H9 (cell line): ENCODE measurements at regions not wholly inside any gene's neighbourhood (a gene's known extent, or its start where the extent isn't known, plus 50 kb on each side); places are given as distances from the start of the nearest gene placed in this dataset.

Experiments
- DNase-seq: peaks from one replicate; pipeline ENCODE4 v3.0.0-alpha.2; 2017
- H2AFZ ChIP-seq: one replicate; pipeline ENCODE4 v1.6.1; 2013; ENCODE audit warnings: mild to moderate bottlenecking, low read length, control low read depth, moderate library complexity
- H2AK5ac ChIP-seq: 2 replicates; pipeline ENCODE4 v1.6.1; 2013; ENCODE audit warnings: low read length, control low read depth, mixed read lengths; ENCODE audit not compliant: insufficient read length
- H2BK120ac ChIP-seq: one replicate; pipeline ENCODE4 v1.6.1; 2013; ENCODE audit warnings: low read depth, mild to moderate bottlenecking, low read length, control low read depth, inconsistent platforms; ENCODE audit not compliant: poor library complexity, severe bottlenecking
- H2BK12ac ChIP-seq: 2 replicates; pipeline ENCODE4 v1.6.1; 2013; ENCODE audit warnings: low read length, control low read depth, mixed read lengths, low read depth; ENCODE audit not compliant: insufficient read length
- H2BK15ac ChIP-seq: 2 replicates; pipeline ENCODE4 v1.6.1; 2013; ENCODE audit warnings: low read depth, low read length, control low read depth
- H2BK20ac ChIP-seq: one replicate; pipeline ENCODE4 v1.6.1; 2013; ENCODE audit warnings: low read depth, mild to moderate bottlenecking, low read length, control low read depth, inconsistent platforms; ENCODE audit not compliant: poor library complexity, severe bottlenecking
- H2BK5ac ChIP-seq: 2 replicates; pipeline ENCODE4 v1.6.1; 2013; ENCODE audit warnings: low read length, control low read depth, mixed read lengths; ENCODE audit not compliant: insufficient read length
- H3K14ac ChIP-seq: 2 replicates; pipeline ENCODE4 v1.6.1; 2013; ENCODE audit warnings: low read length, control low read depth; ENCODE audit not compliant: insufficient read depth
- H3K18ac ChIP-seq: 2 replicates; pipeline ENCODE4 v1.6.1; 2013; ENCODE audit warnings: low read depth, mild to moderate bottlenecking, mixed read lengths, low read length, control low read depth; ENCODE audit not compliant: insufficient read length
- H3K23ac ChIP-seq: 2 replicates; pipeline ENCODE4 v1.6.1; 2013; ENCODE audit warnings: low read length, control low read depth, mixed read lengths, low read depth; ENCODE audit not compliant: insufficient read length
- H3K23me2 ChIP-seq: 2 replicates; pipeline ENCODE4 v1.6.1; 2013; ENCODE audit warnings: low read depth, mild to moderate bottlenecking, mixed read lengths, low read length, control low read depth; ENCODE audit not compliant: insufficient read length, poor library complexity, severe bottlenecking
- H3K27ac ChIP-seq: 2 replicates; pipeline ENCODE4 v1.5.1; 2013; ENCODE audit warnings: low read length, control low read depth, mixed read lengths, low read depth; ENCODE audit not compliant: insufficient read length
- H3K27me3 ChIP-seq: 2 replicates; pipeline ENCODE4 v1.6.1; 2013; ENCODE audit warnings: low read length, control low read depth, inconsistent platforms; ENCODE audit not compliant: insufficient read depth
- H3K4ac ChIP-seq: 2 replicates; pipeline ENCODE4 v1.6.1; 2013; ENCODE audit warnings: low read depth, mild to moderate bottlenecking, control low read depth, inconsistent platforms, low read length, moderate library complexity
- H3K4me1 ChIP-seq: 2 replicates; pipeline ENCODE4 v1.6.1; 2013; ENCODE audit warnings: low read length, control low read depth, inconsistent platforms; ENCODE audit not compliant: insufficient read depth
- H3K4me2 ChIP-seq: 2 replicates; pipeline ENCODE4 v1.6.1; 2013; ENCODE audit warnings: low read length, control low read depth, mixed read lengths; ENCODE audit not compliant: insufficient read length, insufficient read depth
- H3K56ac ChIP-seq: 2 replicates; pipeline ENCODE4 v1.6.1; 2013; ENCODE audit warnings: low read depth, mild to moderate bottlenecking, mixed read lengths, low read length, control low read depth; ENCODE audit not compliant: insufficient read length
- H3K79me1 ChIP-seq: 2 replicates; pipeline ENCODE4 v1.6.1; 2013; ENCODE audit warnings: low read depth, mild to moderate bottlenecking, moderate library complexity, low read length, control low read depth, inconsistent platforms; ENCODE audit not compliant: insufficient read depth, poor library complexity, severe bottlenecking
- H3K79me2 ChIP-seq: 2 replicates; pipeline ENCODE4 v1.6.1; 2013; ENCODE audit warnings: low read length, control low read depth, inconsistent platforms; ENCODE audit not compliant: insufficient read depth
- H3K9ac ChIP-seq: 2 replicates; pipeline ENCODE4 v1.6.1; 2013; ENCODE audit warnings: low read length, control low read depth, mixed read lengths; ENCODE audit not compliant: insufficient read length; ENCODE audit errors: extremely low read depth
- H3K9me3 ChIP-seq: one replicate; pipeline ENCODE4 v1.6.1; 2013; ENCODE audit warnings: low read depth, low read length, inconsistent platforms; ENCODE audit not compliant: control insufficient read depth
- H3T11ph ChIP-seq: one replicate; pipeline ENCODE4 v1.6.1; 2013; ENCODE audit warnings: mild to moderate bottlenecking, low read length, control low read depth, inconsistent platforms
- H4K20me1 ChIP-seq: one replicate; pipeline ENCODE4 v1.6.1; 2013; ENCODE audit not compliant: control insufficient read depth, insufficient read length, insufficient read depth
- H4K5ac ChIP-seq: 2 replicates; pipeline ENCODE4 v1.6.1; 2013; ENCODE audit warnings: low read depth, mild to moderate bottlenecking, mixed read lengths, low read length, control low read depth; ENCODE audit not compliant: insufficient read length
- H4K8ac ChIP-seq: replicated peaks from 2 replicates; pipeline ENCODE4 v1.6.1; 2013; ENCODE audit warnings: low read length, control low read depth, mixed read lengths, low read depth; ENCODE audit not compliant: insufficient read length
- H4K91ac ChIP-seq: 2 replicates; pipeline ENCODE4 v1.6.1; 2013; ENCODE audit warnings: low read depth, mild to moderate bottlenecking, moderate library complexity, mixed read lengths, low read length, control low read depth; ENCODE audit not compliant: insufficient read length
- H3K27ac Mint-ChIP-seq, 3 experiments: 2 replicates in 2 of 3; 3 replicates in 1 of 3; pipeline ENCODE4 v1.8.0; 2020 to 2021; ENCODE audit warnings: mixed read lengths in 3 of 3, mild to moderate bottlenecking in 1 of 3, moderate library complexity in 1 of 3
- H3K27me3 Mint-ChIP-seq: 2 replicates; pipeline ENCODE4 v1.8.0; 2021; ENCODE audit warnings: low read depth, mild to moderate bottlenecking, moderate library complexity, mixed read lengths
- H3K36me3 Mint-ChIP-seq, 3 experiments: 2 replicates in 2 of 3; 3 replicates in 1 of 3; pipeline ENCODE4 v1.8.0; 2020 to 2021; ENCODE audit warnings: low read depth in 3 of 3, mixed read lengths in 3 of 3; ENCODE audit not compliant: insufficient read depth in 1 of 3
- H3K4me1 Mint-ChIP-seq, 2 experiments: 2 replicates each; pipeline ENCODE4 v1.8.0; 2020; ENCODE audit warnings: mixed read lengths in 2 of 2
- H3K4me3 Mint-ChIP-seq, 2 experiments: 2 replicates in 1 of 2; 3 replicates in 1 of 2; pipeline ENCODE4 v1.8.0; 2020 to 2021; ENCODE audit warnings: mild to moderate bottlenecking in 2 of 2, mixed read lengths in 2 of 2, moderate library complexity in 1 of 2
- H3K9me3 Mint-ChIP-seq, 2 experiments: 2 replicates in 1 of 2; 3 replicates in 1 of 2; pipeline ENCODE4 v1.8.0; 2020; ENCODE audit warnings: mild to moderate bottlenecking in 2 of 2, mixed read lengths in 2 of 2, moderate library complexity in 1 of 2
- CTCF ChIP-seq: fragments of 200-600 bp; sonication (generic); conservative IDR thresholded peaks from 3 replicates; pipeline ENCODE4 v1.8.0; 2021; ENCODE audit warnings: antibody characterized with exemption, mild to moderate bottlenecking
- WGBS: extraction: QIAGEN DNeasy Blood & Tissue Kit; methylation state at CpG from one replicate; pipeline ENCODE4 v1.1.7; 2013; ENCODE audit warnings: missing lambda C conversion rate, low lambda C conversion rate, mixed read lengths; ENCODE audit not compliant: insufficient read length; ENCODE audit errors: extremely low coverage; 5-methylcytosine and 5-hydroxymethylcytosine counted together

GRCh38 chr12:7583471-7583870 lies 79.9 kb upstream of the CD163 start:
- H3K79me1 ChIP-seq: no peaks in the 10 kb centered on the region
- no peak overlapping the region for H2BK12ac ChIP-seq
- no peak overlapping the region for H3K27ac ChIP-seq
- H2BK20ac ChIP-seq: no peak overlapping the region
- no peak overlapping the region for H2BK15ac ChIP-seq
- H3K9ac ChIP-seq: no peak overlapping the region
- H3K23me2 ChIP-seq: no peaks in the 10 kb centered on the region
- no peaks in the 10 kb centered on the region for H3K79me2 ChIP-seq
- Mint-ChIP-seq H3K4me1 (no peaks in the 10 kb centered on the region), H3K27me3 (no peaks in the 10 kb centered on the region), H3K27ac (no peak overlapping the region), H3K36me3 (peaks cover 0 to 2% (median 0%) of the 10 kb centered on the region in 3 experiments; a peak in 2 of 7 replicates), H3K4me3 (no peak overlapping the region), H3K9me3 (peaks cover 12 to 21% of the 10 kb centered on the region in 2 experiments)
- DNase-seq: no peak
- no peak overlapping the region for H3T11ph ChIP-seq
- no peak overlapping the region for H3K14ac ChIP-seq
- H3K18ac ChIP-seq: no peak overlapping the region
- no peak overlapping the region for H4K8ac ChIP-seq
- H3K4me2 ChIP-seq: no peak overlapping the region
- no peak overlapping the region for H3K56ac ChIP-seq
- no peak overlapping the region for H2BK5ac ChIP-seq
- H3K9me3 ChIP-seq: no peaks in the 10 kb centered on the region
- no peak for TF ChIP-seq CTCF
- no peak overlapping the region for H3K23ac ChIP-seq
- H2BK120ac ChIP-seq: no peak overlapping the region
- H2AK5ac ChIP-seq: no peak overlapping the region
- no peak overlapping the region for H4K91ac ChIP-seq
- no peaks in the 10 kb centered on the region for H3K4me1 ChIP-seq
- H3K4ac ChIP-seq: no peak overlapping the region
- WGBS: no CpG with 5 or more reads among the region's 6 CpGs
- no peak overlapping the region for H2AFZ ChIP-seq
- no peaks in the 10 kb centered on the region for H4K20me1 ChIP-seq
- no peak overlapping the region for H4K5ac ChIP-seq
- H3K27me3 ChIP-seq: no peaks in the 10 kb centered on the region; the same call in 1 of the 2 replicates
